Neural progenitor cell (in vitro differentiated cells): ENCODE measurements at regions not wholly inside any gene's neighbourhood (a gene's known extent, or its start where the extent isn't known, plus 50 kb on each side); places are given as distances from the start of the nearest gene placed in this dataset.

ENCODE experiments used
- CTCF ChIP-seq: fragments of 200-600 bp; sonication (generic); IDR thresholded peaks from 2 replicates; pipeline ENCODE4 v1.5.1; 2017; ENCODE audit warnings: antibody characterized with exemption, mild to moderate bottlenecking
- EZH2 ChIP-seq: fragments of 200-600 bp; sonication (generic); IDR thresholded peaks from 2 replicates; pipeline ENCODE4 v1.6.1; 2017; ENCODE audit warnings: antibody characterized with exemption, mild to moderate bottlenecking, moderate library complexity
- EZH2phosphoT487 ChIP-seq: fragments of 200-600 bp; sonication (generic); IDR thresholded peaks from 2 replicates; pipeline ENCODE4 v1.6.1; 2017; ENCODE audit warnings: antibody characterized with exemption

- TF ChIP-seq CTCF: no peak
- no peak for TF ChIP-seq EZH2
- TF ChIP-seq EZH2phosphoT487: no peak
Observed at GRCh38 chr10:131406676-131407392, 95.3 kb upstream of the TCERG1L start.
